SK-MEL-5 (cell line): ENCODE measurements at regions not wholly inside any gene's neighbourhood (a gene's known extent, or its start where the extent isn't known, plus 50 kb on each side); places are given as distances from the start of the nearest gene placed in this dataset.

Experiments
- DNase-seq: peaks from one replicate; pipeline ENCODE4 v3.0.0-alpha.2; 2016; ENCODE audit warnings: low read depth, low spot score
- in situ Hi-C: cut with HindIII; loops from 2 replicates; pipeline ENCODE4 v1.10.0; 2016; ENCODE audit warnings: low sequenced_read_pairs, high pct_unique_total_duplicates, low pct_unique_long_range_greater_than_20kb

- no peak for DNase-seq
- in situ Hi-C loops, result no loop called here
These were observed 74.3 kb downstream of the NCOR2 start for GRCh38 chr12:124492879-124493808.

GRCh38 chr12:124491856-124492420 is 75.5 kb downstream of the NCOR2 start:
- no peak for DNase-seq
- in situ Hi-C loops, result no loop called here

GRCh38 chr12:124491310-124491709 is 76.1 kb downstream of the NCOR2 start:
- in situ Hi-C loops, result no loop called here
- no peak for DNase-seq

GRCh38 chr12:124490584-124491305 is 76.7 kb downstream of the NCOR2 start:
- in situ Hi-C loops, result no loop called here
- no peak for DNase-seq

GRCh38 chr12:124489915-124490583 is 77.4 kb downstream of the NCOR2 start:
- DNase-seq, result no peak

GRCh38 chr12:124489220-124489619 is 78.2 kb downstream of the NCOR2 start:
- in situ Hi-C loops, result no loop called here
- DNase-seq, result no peak

More at GRCh38 chr12:124489915-124490583, 77.4 kb downstream of the NCOR2 start:
- in situ Hi-C loops, result no loop called here

GRCh38 chr12:124488520-124488919 is 78.9 kb downstream of the NCOR2 start:
- in situ Hi-C loops, result no loop called here
- no peak for DNase-seq

- DNase-seq, result no peak
- in situ Hi-C loops, result no loop called here
These were observed 79.6 kb downstream of the NCOR2 start for GRCh38 chr12:124487834-124488165.

GRCh38 chr12:124487066-124487833 is 80.2 kb downstream of the NCOR2 start:
- no peak for DNase-seq
- in situ Hi-C loops, result no loop called here

GRCh38 chr12:124486346-124486963 is 81.0 kb downstream of the NCOR2 start:
- in situ Hi-C loops, result no loop called here
- DNase-seq, result no peak

GRCh38 chr12:124485371-124485770 is 82.0 kb downstream of the NCOR2 start:
- no peak for DNase-seq
- in situ Hi-C loops, result no loop called here

- no peak for DNase-seq
- in situ Hi-C loops, result no loop called here
These were observed 82.9 kb downstream of the NCOR2 start for GRCh38 chr12:124484526-124484953.

- DNase-seq, result no peak
These were observed 83.3 kb downstream of the NCOR2 start for GRCh38 chr12:124484067-124484466.

GRCh38 chr12:124482901-124483799 is 84.3 kb downstream of the NCOR2 start:
- no peak for DNase-seq
- in situ Hi-C loops, result no loop called here

More at GRCh38 chr12:124484067-124484466, 83.3 kb downstream of the NCOR2 start:
- in situ Hi-C loops, result no loop called here

- DNase-seq, result no peak
- in situ Hi-C loops, result no loop called here
These were observed 84.9 kb downstream of the NCOR2 start for GRCh38 chr12:124482567-124482893.
